OCI-LY7 (cell line): ENCODE measurements at regions not wholly inside any gene's neighbourhood (a gene's known extent, or its start where the extent isn't known, plus 50 kb on each side); places are given as distances from the start of the nearest gene placed in this dataset.

ENCODE experiments used
- BruUV-seq: library from RNA; stranded (reverse); fragments of 400-500 nt; replicated peaks from 2 replicates; lab custom pipeline; 2021; lab: Mats Ljungman, UMichigan
- CTCF ChIA-PET: fragments of 300-600 bp; sonication (Branson Sonifier 250); formaldehyde crosslinking; loops from one replicate; lab custom pipeline; 2022; ENCODE audit warnings: antibody characterized with exemption; ENCODE audit not compliant: unreplicated experiment; lab: Charles Lee
- POLR2A ChIA-PET: fragments of 300-600 bp; sonication (Branson Sonifier 250); formaldehyde crosslinking; loops from one replicate; lab custom pipeline; 2022; ENCODE audit warnings: antibody characterized with exemption; lab: Charles Lee
- DNase-seq: peaks from one replicate; pipeline ENCODE4 v3.0.0-alpha.2; 2015; ENCODE audit warnings: low spot score
- H2AFZ ChIP-seq: fragments of 200-600 bp; sonication (generic), shearing (Covaris generic); 2 replicates; pipeline ENCODE4 v1.6.1; 2014; ENCODE audit warnings: mild to moderate bottlenecking, antibody characterized with exemption, low read length, moderate library complexity
- H3K27ac ChIP-seq: fragments of 200-600 bp; sonication (generic); 2 replicates; pipeline ENCODE4 v1.5.1; 2014; ENCODE audit warnings: mixed run types, low read depth, mild to moderate bottlenecking, moderate library complexity, low read length, inconsistent platforms; ENCODE audit not compliant: poor library complexity, severe bottlenecking
- H3K36me3 ChIP-seq: fragments of 200-600 bp; sonication (generic); 2 replicates; pipeline ENCODE4 v1.6.1; 2014; ENCODE audit warnings: mild to moderate bottlenecking, antibody characterized with exemption, low read length, moderate library complexity, mixed read lengths; ENCODE audit not compliant: insufficient read depth
- H3K4me1 ChIP-seq: fragments of 200-600 bp; sonication (generic); 2 replicates; pipeline ENCODE4 v1.5.1; 2014; ENCODE audit warnings: mild to moderate bottlenecking, low read length; ENCODE audit not compliant: insufficient read depth, poor library complexity, severe bottlenecking
- H3K4me2 ChIP-seq: fragments of 200-600 bp; sonication (generic); 2 replicates; pipeline ENCODE4 v1.6.1; 2014; ENCODE audit warnings: mild to moderate bottlenecking, low read length
- H3K4me3 ChIP-seq: fragments of 200-600 bp; sonication (generic); 2 replicates; pipeline ENCODE4 v1.5.1; 2014; ENCODE audit warnings: mild to moderate bottlenecking, low read depth, low read length; ENCODE audit not compliant: poor library complexity, severe bottlenecking
- H3K79me2 ChIP-seq: fragments of 200-600 bp; sonication (generic); 2 replicates; pipeline ENCODE4 v1.6.1; 2016; ENCODE audit warnings: low read depth, mild to moderate bottlenecking, low read length, moderate library complexity, mixed read lengths; ENCODE audit not compliant: insufficient read depth
- H3K9me2 ChIP-seq: fragments of 200-600 bp; sonication (generic); 2 replicates; pipeline ENCODE4 v1.6.1; 2016; ENCODE audit warnings: mild to moderate bottlenecking, low read length, mixed read lengths; ENCODE audit not compliant: insufficient read depth
- H3K9me3 ChIP-seq: fragments of 200-600 bp; sonication (generic); 2 replicates; pipeline ENCODE4 v1.6.1; 2014; ENCODE audit warnings: mild to moderate bottlenecking, mixed run types, low read length, mixed read lengths
- H4K20me1 ChIP-seq: fragments of 200-600 bp; sonication (generic); 2 replicates; pipeline ENCODE4 v1.6.1; 2014; ENCODE audit warnings: mild to moderate bottlenecking, antibody characterized with exemption, low read length, moderate library complexity, mixed read lengths; ENCODE audit not compliant: insufficient read depth
- EZH2phosphoT487 ChIP-seq: fragments of 200-600 bp; sonication (generic); IDR thresholded peaks from 2 replicates; pipeline ENCODE4 v1.6.1; 2018; ENCODE audit warnings: low read depth, borderline replicate concordance, mild to moderate bottlenecking, mixed run types, antibody characterized with exemption, low read length, moderate library complexity, mixed read lengths
- intact Hi-C: fragments of 100-400 bp; cut with micrococcal nuclease; formaldehyde crosslinking; loops from one replicate; pipeline ENCODE4 v1.10.0; 2022; ENCODE audit not compliant: unreplicated experiment
- TF ChIP-seq, protein P1 (sequence below): fragments of 200-600 bp; sonication (generic); conservative IDR thresholded peaks from 2 replicates; pipeline ENCODE4 v1.5.1; 2014; ENCODE audit warnings: mild to moderate bottlenecking, antibody characterized with exemption, low read length, moderate library complexity, mixed read lengths

DNA sequence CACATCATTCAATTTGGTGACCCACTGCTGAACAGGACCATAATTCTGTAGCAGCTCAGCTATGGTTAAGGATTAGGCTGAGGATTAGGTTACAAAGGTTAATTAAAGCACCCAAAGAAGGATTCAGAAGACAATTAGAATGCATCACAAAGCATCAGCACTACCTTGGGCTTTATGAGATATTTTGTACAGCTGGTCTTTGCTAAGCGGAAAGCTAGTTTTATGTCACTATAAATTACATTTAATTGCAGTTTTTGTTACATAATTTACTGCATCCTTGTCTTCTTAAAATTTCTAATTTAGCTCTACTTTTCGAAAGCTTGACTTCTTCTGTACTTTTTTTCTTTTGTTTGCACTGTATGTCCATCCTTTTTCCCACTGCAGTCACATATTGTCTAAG lies 711.5 kb downstream of the RPS29 start:
- no peak for DNase-seq
- Histone ChIP-seq H3K4me3 (no peak overlapping the region), H3K27ac (no peak overlapping the region), H3K9me3 (no peaks in the 10 kb centered on the region), H3K9me2 (no peaks in the 10 kb centered on the region), H3K36me3 (no peaks in the 10 kb centered on the region), H3K79me2 (no peaks in the 10 kb centered on the region), H3K4me2 (no peak overlapping the region), H3K4me1 (no peaks in the 10 kb centered on the region), H4K20me1 (no peaks in the 10 kb centered on the region), H2AFZ (no peak overlapping the region)
- BruUV-seq, result no TSS peak
- TF ChIP-seq, protein P1, sequence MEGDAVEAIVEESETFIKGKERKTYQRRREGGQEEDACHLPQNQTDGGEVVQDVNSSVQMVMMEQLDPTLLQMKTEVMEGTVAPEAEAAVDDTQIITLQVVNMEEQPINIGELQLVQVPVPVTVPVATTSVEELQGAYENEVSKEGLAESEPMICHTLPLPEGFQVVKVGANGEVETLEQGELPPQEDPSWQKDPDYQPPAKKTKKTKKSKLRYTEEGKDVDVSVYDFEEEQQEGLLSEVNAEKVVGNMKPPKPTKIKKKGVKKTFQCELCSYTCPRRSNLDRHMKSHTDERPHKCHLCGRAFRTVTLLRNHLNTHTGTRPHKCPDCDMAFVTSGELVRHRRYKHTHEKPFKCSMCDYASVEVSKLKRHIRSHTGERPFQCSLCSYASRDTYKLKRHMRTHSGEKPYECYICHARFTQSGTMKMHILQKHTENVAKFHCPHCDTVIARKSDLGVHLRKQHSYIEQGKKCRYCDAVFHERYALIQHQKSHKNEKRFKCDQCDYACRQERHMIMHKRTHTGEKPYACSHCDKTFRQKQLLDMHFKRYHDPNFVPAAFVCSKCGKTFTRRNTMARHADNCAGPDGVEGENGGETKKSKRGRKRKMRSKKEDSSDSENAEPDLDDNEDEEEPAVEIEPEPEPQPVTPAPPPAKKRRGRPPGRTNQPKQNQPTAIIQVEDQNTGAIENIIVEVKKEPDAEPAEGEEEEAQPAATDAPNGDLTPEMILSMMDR, result no peak
- TF ChIP-seq EZH2phosphoT487, result no peak
- ChIA-PET CTCF (no interaction called here), POLR2A (no interaction called here)
- intact Hi-C loops, result no loop called here

DNA sequence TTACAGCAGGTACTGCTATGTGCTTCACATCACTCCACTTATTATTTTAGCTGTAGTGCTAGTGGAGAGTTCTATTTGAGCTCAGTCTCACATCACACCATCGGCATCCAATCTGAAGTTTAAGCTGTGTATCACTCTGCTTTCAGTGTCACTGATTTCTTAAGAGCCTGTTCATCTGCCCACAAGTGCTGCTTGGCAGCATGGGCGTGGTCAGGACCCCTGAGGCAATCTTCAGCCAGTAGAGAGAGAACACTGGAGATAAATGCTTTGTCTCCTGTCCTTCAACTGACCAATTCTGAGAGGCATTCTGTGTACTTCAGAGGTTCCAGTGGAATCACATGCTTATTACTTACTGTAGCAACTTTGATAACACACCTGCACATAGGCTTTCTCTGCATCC lies 728.8 kb downstream of the RPS29 start:
- CTCF ChIA-PET, result no interaction called here
- intact Hi-C loops, result no loop called here
- Histone ChIP-seq H3K9me3 (no peaks in the 10 kb centered on the region), H3K9me2 (no peaks in the 10 kb centered on the region), H2AFZ (no peak overlapping the region), H3K4me3 (no peak overlapping the region), H3K79me2 (no peaks in the 10 kb centered on the region), H4K20me1 (no peaks in the 10 kb centered on the region), H3K4me2 (no peak overlapping the region), H3K4me1 (no peaks in the 10 kb centered on the region), H3K27ac (no peak overlapping the region), H3K36me3 (no peaks in the 10 kb centered on the region)
- TF ChIP-seq, protein P1, result no peak
- TF ChIP-seq EZH2phosphoT487, result no peak
- no peak for DNase-seq
- no TSS peak for BruUV-seq
- POLR2A ChIA-PET, result no interaction called here

DNA sequence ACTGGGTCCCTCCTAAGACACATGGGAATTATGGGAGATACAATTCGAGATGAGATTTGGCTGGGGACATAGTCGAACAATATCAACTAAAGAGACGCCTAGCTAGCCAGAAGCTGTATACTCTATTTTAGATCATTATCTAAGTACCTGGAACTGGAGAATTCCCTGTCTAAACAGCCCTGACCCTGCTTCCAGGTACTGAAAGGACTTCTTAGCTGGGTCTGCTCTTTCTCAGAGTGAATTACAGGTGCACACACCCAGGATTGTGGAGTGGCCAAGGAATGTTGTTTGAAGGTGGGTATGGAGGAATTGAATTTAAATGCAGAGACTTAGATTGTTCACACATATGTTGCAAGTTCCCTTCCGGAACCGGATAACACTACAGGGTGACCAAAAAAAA lies 733.0 kb downstream of the RPS29 start:
- Histone ChIP-seq H3K27ac (no peak overlapping the region), H2AFZ (no peak overlapping the region), H3K4me2 (no peak overlapping the region), H3K36me3 (no peaks in the 10 kb centered on the region), H3K79me2 (no peaks in the 10 kb centered on the region), H4K20me1 (no peaks in the 10 kb centered on the region), H3K4me1 (no peaks in the 10 kb centered on the region), H3K9me3 (no peaks in the 10 kb centered on the region), H3K9me2 (no peaks in the 10 kb centered on the region), H3K4me3 (no peak overlapping the region)
- CTCF ChIA-PET, result no interaction called here
- BruUV-seq, result no TSS peak
- no peak for TF ChIP-seq EZH2phosphoT487
- TF ChIP-seq, protein P1, result no peak
- no peak for DNase-seq
- intact Hi-C loops, result no loop called here
- POLR2A ChIA-PET, result no interaction called here
